K562 (cell line): ENCODE measurements at regions not wholly inside any gene's neighbourhood (a gene's known extent, or its start where the extent isn't known, plus 50 kb on each side); places are given as distances from the start of the nearest gene placed in this dataset.
A peak's percentile ranks its signal among the peaks of the same experiment; 100 is the strongest.

Experiments used
- CHCHD3 ChIP-seq: fragments of 250-450 bp; sonication (Bioruptor Pico); IDR thresholded peaks from 2 replicates; pipeline ENCODE4 v2.1.2; 2022; ENCODE audit warnings: mild to moderate bottlenecking
- EHMT2 ChIP-seq: fragments of 450-650 bp; IDR thresholded peaks from 2 replicates; pipeline ENCODE4 v1.6.1; 2018; ENCODE audit warnings: antibody characterized with exemption
- FOXK2 ChIP-seq, 2 experiments: fragments of 450-650 bp; IDR thresholded peaks in 1 of 2; conservative IDR thresholded peaks in 1 of 2; 2 replicates each; pipeline ENCODE4 v1.6.1; 2016; ENCODE audit warnings: low read depth in 2 of 2, mild to moderate bottlenecking in 1 of 2
- GATAD2A ChIP-seq: fragments of 450-650 bp; IDR thresholded peaks from 2 replicates; pipeline ENCODE4 v1.6.1; 2017
- KLF16 ChIP-seq: IDR thresholded peaks from 2 replicates; pipeline ENCODE4 v1.6.1; 2016; ENCODE audit warnings: antibody characterized with exemption
- MAFG ChIP-seq: fragments of 450-650 bp; conservative IDR thresholded peaks from 2 replicates; pipeline ENCODE4 v1.6.1; 2016; ENCODE audit warnings: missing genetic modification characterization, missing compliant biosample characterization
- NCOA2 ChIP-seq, 2 experiments: fragments of 450-650 bp; IDR thresholded peaks; 2 replicates each; pipeline ENCODE4 v1.6.1; 2018; ENCODE audit warnings: mild to moderate bottlenecking in 2 of 2, moderate library complexity in 1 of 2; ENCODE audit not compliant: partially characterized antibody in 2 of 2
- NFYB ChIP-seq: IDR thresholded peaks from 2 replicates; pipeline ENCODE4 v1.6.1; 2011; ENCODE audit warnings: mild to moderate bottlenecking, moderate library complexity; ENCODE audit not compliant: insufficient read length; ENCODE audit errors: extremely low read depth
- PRPF4 ChIP-seq: fragments of 200-400 bp; formaldehyde crosslinking; IDR thresholded peaks from one replicate; pipeline ENCODE4 v1.6.1; 2017; ENCODE audit warnings: low read length, low read depth, mild to moderate bottlenecking; ENCODE audit not compliant: insufficient read depth, poor library complexity, severe bottlenecking
- SAFB2 ChIP-seq: fragments of 200-400 bp; formaldehyde crosslinking; IDR thresholded peaks from 2 replicates; pipeline ENCODE4 v1.6.1; 2018; ENCODE audit warnings: borderline replicate concordance, low read length, low read depth, moderate library complexity; ENCODE audit not compliant: severe bottlenecking
- SIRT6 ChIP-seq: IDR thresholded peaks from one replicate; pipeline ENCODE4 v1.6.1; 2012; ENCODE audit warnings: low read depth, mild to moderate bottlenecking, control low read depth, inconsistent platforms, low read length, moderate library complexity
- SLC30A9 ChIP-seq: fragments of 250-450 bp; sonication (Bioruptor Pico); IDR thresholded peaks from 2 replicates; pipeline ENCODE4 v1.8.0; 2022; ENCODE audit warnings: mild to moderate bottlenecking, moderate library complexity
- SRSF7 ChIP-seq: fragments of 200-400 bp; formaldehyde crosslinking; optimal IDR thresholded peaks from 2 replicates; pipeline ENCODE3; 2017; ENCODE audit warnings: mild to moderate bottlenecking, low read depth, low read length
- TAL1 ChIP-seq: fragments of 450-650 bp; IDR thresholded peaks from 2 replicates; pipeline ENCODE4 v1.6.1; 2016; ENCODE audit warnings: mild to moderate bottlenecking
- THRA ChIP-seq: fragments of 450-650 bp; IDR thresholded peaks from 2 replicates; pipeline ENCODE4 v1.6.1; 2017; ENCODE audit warnings: mild to moderate bottlenecking, moderate library complexity
- THRB ChIP-seq: fragments of 450-650 bp; formaldehyde crosslinking; conservative IDR thresholded peaks from 2 replicates; pipeline ENCODE4 v1.4.0; 2022; ENCODE audit warnings: mild to moderate bottlenecking, missing genetic modification characterization
- U2AF2 ChIP-seq: fragments of 200-400 bp; formaldehyde crosslinking; optimal IDR thresholded peaks from 2 replicates; pipeline ENCODE3; 2017; ENCODE audit warnings: low read depth, mild to moderate bottlenecking, low read length
- WHSC1 ChIP-seq: IDR thresholded peaks from one replicate; pipeline ENCODE4 v1.6.1; 2012; ENCODE audit warnings: low read length, control low read depth, inconsistent platforms
- ZBTB1 ChIP-seq: sonication (generic); formaldehyde crosslinking; IDR thresholded peaks from 2 replicates; pipeline ENCODE4 v1.8.1; 2023; ENCODE audit warnings: missing genetic modification reagents, low read depth, mild to moderate bottlenecking, borderline replicate concordance
- ZNF143 ChIP-seq: sonication (generic); formaldehyde crosslinking; IDR thresholded peaks from 2 replicates; pipeline ENCODE4 v1.9.0; 2022; ENCODE audit warnings: mild to moderate bottlenecking, missing genetic modification reagents
- ZNF263 ChIP-seq: sonication (generic); formaldehyde crosslinking; IDR thresholded peaks from 2 replicates; pipeline ENCODE4 v1.8.0; 2022; ENCODE audit warnings: mild to moderate bottlenecking, missing genetic modification reagents, borderline replicate concordance
- ZNF644 ChIP-seq: fragments of 200-800 bp; sonication (Bioruptor generic); IDR thresholded peaks from 2 replicates; pipeline ENCODE4 v1.6.1; 2016; ENCODE audit warnings: low read depth, missing genetic modification characterization, missing compliant biosample characterization
- TF ChIP-seq, protein P1 (sequence below): fragments of 250-450 bp; sonication (Bioruptor Pico); IDR thresholded peaks from 2 replicates; pipeline ENCODE4 v1.4.0; 2020; ENCODE audit warnings: mild to moderate bottlenecking, moderate library complexity

DNA sequence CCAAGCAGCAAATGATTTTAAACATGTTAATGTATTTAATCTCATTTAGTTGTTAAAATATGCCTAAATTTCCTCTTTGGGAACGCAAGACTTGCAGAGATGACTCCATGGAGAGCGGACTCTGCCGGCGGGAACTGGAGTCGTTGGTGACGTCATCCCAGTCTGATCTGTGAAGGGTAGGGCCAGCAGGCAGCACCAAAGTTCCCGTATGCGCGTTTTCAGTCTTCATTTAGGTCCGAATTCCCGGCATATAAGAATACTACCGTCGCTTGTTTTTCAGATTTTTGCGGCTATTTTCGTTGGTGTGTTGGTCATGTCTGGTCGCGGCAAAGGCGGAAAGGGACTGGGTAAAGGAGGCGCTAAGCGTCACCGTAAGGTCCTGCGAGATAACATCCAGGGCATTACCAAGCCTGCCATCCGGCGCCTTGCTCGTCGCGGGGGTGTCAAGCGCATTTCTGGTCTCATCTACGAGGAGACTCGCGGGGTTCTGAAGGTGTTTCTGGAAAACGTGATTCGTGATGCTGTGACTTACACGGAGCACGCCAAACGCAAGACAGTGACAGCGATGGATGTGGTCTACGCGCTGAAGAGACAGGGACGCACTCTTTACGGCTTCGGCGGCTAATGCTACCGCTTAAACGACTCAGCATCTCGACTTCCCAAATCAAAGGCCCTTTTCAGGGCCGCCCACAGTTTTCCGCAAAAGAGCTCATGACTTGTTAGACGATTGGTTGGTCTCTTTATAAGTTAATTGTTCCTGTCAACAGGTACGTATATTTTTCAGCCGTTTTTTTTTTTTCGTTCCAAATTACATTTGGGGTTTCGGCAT is 117.3 kb downstream of the HFE start (continued):
- TF ChIP-seq SIRT6 = peak; percentile 97
- TF ChIP-seq TAL1 = peak; percentile 46; the same call in 1 of the 2 replicates
- TF ChIP-seq ZNF644 (tag) = peak; percentile 82; the same call in 1 of the 2 replicates
- peak; percentile 91 for TF ChIP-seq PRPF4
- no peak for TF ChIP-seq WHSC1
- no peak for TF ChIP-seq NCOA2 (IDR thresholded peaks at IDR 0.05; ENCODE audit: partially characterized antibody in 2 of 2)
- no peak; the same call in 1 of the 2 replicates for TF ChIP-seq ZNF143
- peak; percentile 84 for TF ChIP-seq CHCHD3 (CRISPR knock-in tag)
- peak; percentile 69 for TF ChIP-seq GATAD2A
- no peak for TF ChIP-seq EHMT2
- no peak for TF ChIP-seq MAFG (tag)
- TF ChIP-seq SLC30A9 = no peak
- no peak for TF ChIP-seq SRSF7
- TF ChIP-seq, protein P1, sequence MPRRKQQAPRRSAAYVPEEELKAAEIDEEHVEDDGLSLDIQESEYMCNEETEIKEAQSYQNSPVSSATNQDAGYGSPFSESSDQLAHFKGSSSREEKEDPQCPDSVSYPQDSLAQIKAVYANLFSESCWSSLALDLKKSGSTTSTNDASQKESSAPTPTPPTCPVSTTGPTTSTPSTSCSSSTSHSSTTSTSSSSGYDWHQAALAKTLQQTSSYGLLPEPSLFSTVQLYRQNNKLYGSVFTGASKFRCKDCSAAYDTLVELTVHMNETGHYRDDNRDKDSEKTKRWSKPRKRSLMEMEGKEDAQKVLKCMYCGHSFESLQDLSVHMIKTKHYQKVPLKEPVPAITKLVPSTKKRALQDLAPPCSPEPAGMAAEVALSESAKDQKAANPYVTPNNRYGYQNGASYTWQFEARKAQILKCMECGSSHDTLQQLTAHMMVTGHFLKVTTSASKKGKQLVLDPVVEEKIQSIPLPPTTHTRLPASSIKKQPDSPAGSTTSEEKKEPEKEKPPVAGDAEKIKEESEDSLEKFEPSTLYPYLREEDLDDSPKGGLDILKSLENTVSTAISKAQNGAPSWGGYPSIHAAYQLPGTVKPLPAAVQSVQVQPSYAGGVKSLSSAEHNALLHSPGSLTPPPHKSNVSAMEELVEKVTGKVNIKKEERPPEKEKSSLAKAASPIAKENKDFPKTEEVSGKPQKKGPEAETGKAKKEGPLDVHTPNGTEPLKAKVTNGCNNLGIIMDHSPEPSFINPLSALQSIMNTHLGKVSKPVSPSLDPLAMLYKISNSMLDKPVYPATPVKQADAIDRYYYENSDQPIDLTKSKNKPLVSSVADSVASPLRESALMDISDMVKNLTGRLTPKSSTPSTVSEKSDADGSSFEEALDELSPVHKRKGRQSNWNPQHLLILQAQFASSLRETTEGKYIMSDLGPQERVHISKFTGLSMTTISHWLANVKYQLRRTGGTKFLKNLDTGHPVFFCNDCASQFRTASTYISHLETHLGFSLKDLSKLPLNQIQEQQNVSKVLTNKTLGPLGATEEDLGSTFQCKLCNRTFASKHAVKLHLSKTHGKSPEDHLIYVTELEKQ (CRISPR knock-in tag) = no peak; the same call in 1 of the 2 replicates
- peak; percentile 79; the same call in 1 of the 2 replicates for TF ChIP-seq ZBTB1
- TF ChIP-seq KLF16 = peak; percentile 91
- TF ChIP-seq U2AF2 = no peak
- no peak for TF ChIP-seq SAFB2
- peak; percentile 90 for TF ChIP-seq THRB
- no peak for TF ChIP-seq THRA
- TF ChIP-seq ZNF263 (CRISPR knock-in tag) = peak; percentile 60; the same call in 1 of the 2 replicates
- TF ChIP-seq FOXK2 (conservative IDR thresholded peaks at IDR 0.05 in 1 of 2, IDR thresholded peaks at IDR 0.05 in 1 of 2; ENCODE audit: low read depth in 2 of 2) = peak; percentile 91 to 95
- TF ChIP-seq NFYB = no peak
